HG02588 (cell line): ENCODE measurements at regions not wholly inside any gene's neighbourhood (a gene's known extent, or its start where the extent isn't known, plus 50 kb on each side); places are given as distances from the start of the nearest gene placed in this dataset.
"Not testable (repeated sequence)": the region's sequence is repeated elsewhere in the genome, so short reads cannot be mapped to it uniquely, and the experiment has no call there.

Experiments used
- ATAC-seq: cut with Tn5 transposase; IDR thresholded peaks from one replicate; pipeline ENCODE4 v1.9.1; 2021; ENCODE audit warnings: mild to moderate bottlenecking, moderate library complexity; ENCODE audit not compliant: unreplicated experiment

- ATAC-seq, result no peak
Observed at GRCh38 chr2:39932198-39932597, 153.1 kb upstream of the THUMPD2 start.

DNA sequence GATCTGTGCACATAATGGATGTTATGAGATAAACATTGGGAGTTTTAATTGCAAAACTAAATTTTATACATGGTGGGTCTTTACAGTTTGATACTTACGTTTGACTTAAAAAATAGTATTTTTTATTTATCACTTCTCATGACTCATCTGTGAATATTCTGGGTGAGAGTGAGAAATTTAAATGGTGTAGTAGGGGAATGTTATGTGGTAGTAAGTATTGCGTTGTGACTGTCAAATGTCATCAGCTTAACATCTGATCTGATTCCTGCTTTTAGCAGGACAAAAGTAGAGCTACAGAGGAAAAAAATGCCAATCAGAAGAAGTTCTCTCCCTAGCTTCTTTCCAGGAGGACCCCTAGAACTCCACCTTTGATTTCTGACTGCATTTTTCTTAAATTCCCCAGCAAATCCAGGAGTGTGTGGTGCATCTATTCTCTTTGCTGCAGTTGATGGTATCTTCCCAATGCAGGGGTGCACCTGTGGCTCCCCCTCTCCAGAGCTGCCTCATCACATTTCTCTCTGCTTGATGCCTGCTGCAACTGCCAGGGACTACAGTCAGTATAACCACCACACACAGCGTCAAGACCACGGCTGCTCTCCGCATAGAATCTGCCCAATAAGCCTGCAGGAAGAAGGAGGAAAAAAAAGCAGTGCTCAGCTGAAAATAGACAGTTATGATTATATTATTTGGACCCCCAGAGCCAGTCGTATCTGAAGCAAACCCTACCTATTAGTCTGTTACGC, 151.3 kb upstream of the THUMPD2 start:
- no peak for ATAC-seq

GRCh38 chr2:39929531-39929930, 150.5 kb upstream of the THUMPD2 start:
- no peak for ATAC-seq

DNA sequence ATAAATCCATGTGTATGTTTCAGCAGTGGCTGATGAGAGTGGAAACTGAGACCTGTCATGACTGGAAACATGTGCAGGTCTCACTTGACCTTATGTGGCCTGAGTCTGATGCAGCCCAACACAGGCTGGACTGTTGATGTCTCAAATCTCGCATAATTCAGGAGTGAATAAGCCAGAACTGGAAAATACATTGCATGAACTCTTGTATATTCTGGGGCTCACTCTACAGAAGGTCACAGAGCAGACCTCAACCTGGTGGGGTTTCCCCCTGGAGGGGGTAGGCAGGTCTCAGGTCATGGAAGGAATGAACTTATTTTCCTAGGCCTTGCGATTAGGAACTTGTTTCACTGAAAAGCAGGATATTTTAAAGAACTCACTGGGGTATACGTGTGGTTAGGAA, 146.3 kb upstream of the THUMPD2 start:
- no peak for ATAC-seq

DNA sequence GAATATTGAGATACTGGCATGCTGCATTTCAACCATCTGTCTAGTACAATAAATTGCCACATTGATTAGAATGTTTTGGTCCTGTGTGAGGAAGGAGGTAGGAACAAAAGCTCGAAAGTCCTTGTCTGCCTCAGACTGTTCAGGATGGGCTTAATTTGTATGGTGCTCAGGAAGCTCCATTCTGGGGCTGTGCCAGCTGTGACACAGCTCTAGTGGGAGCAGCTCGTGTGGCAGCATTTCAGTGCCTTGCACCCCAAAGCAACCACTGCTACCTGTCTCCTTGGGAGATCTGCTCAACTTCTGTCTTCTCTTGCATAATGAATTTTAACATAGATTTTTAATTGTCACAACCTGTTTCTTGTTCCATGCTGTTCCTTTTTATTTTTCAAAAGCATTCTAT, 144.4 kb upstream of the THUMPD2 start:
- ATAC-seq, result no peak

DNA sequence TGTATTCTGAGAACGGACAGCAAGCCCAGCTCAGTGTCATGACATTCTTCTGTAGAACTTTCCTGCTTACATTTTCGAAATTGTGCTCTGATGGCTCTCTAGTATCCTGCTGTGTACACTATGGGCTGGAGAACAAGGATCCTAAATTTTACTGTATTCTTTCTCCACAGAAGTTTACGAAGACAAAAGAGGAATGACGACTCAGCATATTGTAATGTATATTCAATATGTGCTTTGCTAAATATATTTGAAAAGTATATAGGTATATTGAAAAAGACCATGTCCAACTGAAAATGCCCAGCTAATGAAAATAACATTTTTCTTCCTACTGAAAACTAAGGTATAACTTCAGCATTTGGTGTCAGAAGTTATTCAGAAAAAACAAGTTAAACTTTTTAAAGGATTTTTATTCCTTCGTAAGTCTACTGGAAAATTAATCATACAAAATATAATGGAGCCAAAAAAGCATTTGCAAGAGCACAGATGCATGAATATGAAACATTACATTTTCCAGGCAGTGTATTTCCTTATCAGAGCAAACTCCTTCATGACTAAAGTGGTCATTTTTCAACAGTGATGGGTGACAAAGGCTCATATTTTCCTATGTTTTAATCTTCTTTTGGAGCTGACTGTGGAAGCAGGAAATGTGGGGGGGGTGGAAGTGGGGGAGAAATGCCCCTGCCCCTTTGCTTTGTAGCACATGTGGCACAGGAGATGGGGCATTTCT, 143.8 kb upstream of the THUMPD2 start:
- no peak for ATAC-seq

DNA sequence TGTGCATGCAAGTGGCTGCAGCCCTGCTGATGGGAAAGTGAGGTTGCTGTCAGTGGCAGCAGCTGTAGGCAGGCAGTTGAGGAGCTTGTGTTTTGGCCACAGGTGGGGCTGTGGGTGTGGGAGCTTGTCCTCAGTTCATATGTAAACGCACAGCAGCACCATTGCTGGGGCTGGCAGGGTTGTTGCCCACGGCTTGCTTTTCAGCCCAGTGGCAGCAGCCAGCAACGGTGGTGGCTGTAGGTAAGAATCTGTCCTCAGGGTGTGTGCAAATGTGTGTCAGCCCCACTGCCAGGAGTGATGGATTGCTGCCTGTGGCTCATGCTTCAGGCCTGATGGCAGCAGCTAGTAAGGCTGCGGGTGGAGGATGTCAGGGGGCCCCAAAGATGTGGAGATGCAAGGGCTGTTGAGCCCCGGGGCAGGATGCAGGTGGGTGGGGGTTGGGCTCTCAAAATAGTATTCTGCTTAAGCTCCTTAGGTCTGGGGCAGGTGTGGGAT, 141.3 kb upstream of the THUMPD2 start:
- no peak for ATAC-seq

DNA sequence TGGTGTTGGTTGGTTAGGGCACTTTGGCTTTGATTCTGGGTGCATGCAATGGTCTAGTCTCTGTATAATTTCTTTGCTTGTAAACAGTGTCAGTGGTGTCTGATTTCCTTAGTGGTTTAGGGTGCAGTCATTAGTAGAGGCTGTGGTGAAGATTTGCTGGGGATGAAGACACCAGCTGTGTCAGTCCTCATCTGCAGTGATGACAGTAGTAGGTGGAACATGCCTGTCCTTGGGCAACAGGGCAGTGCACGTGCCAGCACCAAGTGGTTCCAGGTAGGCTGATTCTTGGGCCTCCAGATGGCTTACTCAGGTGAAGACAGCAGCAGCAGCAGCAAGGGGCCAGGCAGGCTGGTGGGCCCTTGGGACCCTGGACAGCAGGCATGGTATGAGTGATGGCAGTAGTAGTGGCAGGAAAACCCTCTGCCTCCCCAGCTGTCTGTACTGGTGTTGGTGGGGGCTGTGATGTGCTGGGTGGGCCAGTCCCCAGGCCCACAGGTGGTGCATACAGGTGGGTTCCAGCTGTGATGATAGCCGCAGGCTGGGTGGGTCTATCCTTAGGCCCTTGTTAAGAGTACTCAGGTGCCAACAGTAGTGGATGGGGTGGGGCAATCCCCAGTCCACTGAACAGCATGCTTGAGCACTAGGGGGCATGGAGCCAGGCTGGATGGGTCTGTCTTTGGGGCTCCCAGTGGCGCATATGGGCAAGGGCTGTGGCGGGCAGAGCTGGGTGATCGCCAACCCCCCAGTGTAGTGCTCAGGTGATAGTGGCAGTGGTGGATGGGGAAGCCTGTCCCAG, 140.7 kb upstream of the THUMPD2 start:
- no peak for ATAC-seq

DNA sequence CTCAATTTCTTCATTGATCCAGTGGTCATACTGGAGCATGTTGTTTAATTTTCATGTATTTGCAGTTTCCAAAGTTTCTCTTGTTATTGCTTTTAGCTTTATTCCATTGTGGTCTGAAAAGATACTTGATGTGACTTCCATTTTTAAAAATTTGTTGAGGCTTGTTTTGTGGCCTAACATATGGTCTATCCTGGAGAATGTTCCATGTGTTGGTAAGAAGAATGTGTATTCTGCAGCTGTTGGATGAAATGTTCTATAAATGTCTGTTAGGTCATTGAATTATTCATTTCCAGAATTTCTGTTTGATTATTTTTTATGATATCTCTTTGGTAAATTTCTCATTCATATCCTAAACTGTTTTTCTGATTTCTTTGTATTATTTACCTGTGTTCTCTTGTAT, 139.8 kb upstream of the THUMPD2 start:
- no peak for ATAC-seq

GRCh38 chr2:39917371-39917770, 138.3 kb upstream of the THUMPD2 start:
- not testable (repeated sequence) for ATAC-seq

DNA sequence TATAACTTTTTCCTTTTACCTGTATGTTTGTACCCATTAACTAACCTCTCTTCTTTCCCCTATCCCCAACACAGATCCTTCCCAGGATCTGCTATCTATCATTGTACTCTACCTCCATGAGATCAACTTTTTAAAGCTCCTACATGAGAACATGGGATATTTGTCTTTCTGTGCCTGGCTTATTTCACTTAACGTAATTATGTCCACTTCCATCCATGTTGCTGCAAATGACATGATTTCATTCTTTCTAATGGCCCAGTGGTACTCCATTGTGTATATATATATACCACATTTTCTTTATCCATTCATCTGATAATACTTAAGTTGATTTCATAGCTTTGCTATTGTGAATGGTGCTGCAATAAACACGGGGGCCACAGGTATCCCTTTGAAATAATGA, 135.9 kb upstream of the THUMPD2 start:
- no peak for ATAC-seq

DNA sequence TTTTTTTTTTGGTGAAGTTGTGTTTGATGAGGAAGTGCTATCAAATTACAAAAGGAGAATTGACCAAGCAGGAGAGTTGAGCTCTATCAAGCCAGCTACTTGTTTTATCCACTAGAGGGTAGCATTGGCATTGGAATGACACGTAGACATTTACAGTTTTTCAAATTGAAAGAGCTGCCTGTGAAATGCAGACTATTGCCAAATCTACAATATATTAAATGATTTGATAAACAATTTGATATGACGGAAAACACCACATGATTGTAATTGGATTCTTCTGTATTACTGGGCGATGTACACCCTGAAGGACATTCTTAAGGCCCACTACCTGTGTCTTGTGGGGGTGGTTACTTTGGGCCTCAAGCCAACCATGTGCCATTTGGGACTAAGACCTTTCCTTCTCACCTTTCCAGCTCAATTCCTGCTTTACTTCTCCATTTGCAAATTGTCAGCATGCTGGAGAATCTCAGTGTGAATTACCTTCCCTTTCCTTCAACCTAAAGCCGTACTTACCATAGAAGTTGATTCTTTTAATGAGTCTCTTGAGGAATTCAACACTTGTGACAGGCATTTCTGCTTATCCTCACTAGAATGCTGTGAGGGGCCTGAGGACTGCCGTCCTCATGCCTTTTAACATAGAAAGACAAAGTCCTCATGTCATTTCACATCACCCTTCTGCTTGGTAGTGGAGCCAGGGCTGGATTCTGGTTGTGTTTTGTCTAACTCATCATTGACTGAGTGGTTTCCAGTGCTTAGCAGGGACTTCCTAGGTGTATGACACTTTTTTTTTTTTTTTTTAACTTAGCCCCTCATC, 134.8 kb upstream of the THUMPD2 start:
- ATAC-seq, result peak; percentile 82

DNA sequence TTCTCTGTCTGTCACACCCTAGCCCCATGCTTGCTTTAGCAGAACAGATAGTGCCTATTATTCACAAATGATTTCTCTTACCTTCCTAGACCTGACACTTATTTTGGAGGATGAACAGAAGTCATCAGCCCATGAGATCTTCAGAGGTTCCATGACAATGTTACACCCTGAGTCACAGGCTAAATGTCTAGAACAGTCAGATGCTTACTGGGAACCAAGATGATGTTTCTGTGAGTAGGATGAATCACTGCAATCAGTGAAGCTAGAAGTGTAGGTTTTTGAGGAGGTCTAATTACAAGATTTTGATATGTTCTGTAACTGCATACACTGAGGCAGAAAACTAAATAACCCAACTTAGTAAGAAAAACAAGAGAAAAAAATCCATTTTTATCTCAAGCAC, 123.0 kb upstream of the THUMPD2 start:
- ATAC-seq, result no peak

DNA sequence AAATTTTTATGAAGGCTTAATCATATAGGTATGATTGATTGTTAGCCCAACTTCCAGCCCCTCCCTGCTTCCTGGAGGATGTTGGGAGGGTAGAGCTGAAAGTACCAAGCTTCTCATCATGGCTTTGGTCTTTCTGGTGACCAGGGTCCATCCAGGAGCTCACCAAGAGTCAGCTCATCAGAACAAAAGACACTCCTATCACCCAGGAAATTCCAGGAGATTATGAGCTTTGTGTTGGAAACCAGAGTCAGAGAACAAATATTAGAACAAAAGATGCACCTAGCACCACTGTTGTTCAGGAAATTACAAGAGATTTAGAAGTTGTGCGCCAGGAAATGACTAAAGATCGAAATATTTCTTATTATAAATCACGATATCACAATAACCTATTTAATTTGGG, 119.9 kb upstream of the THUMPD2 start:
- ATAC-seq, result no peak

- no peak for ATAC-seq
Observed at GRCh38 chr2:39897273-39897672, 118.2 kb upstream of the THUMPD2 start.

DNA sequence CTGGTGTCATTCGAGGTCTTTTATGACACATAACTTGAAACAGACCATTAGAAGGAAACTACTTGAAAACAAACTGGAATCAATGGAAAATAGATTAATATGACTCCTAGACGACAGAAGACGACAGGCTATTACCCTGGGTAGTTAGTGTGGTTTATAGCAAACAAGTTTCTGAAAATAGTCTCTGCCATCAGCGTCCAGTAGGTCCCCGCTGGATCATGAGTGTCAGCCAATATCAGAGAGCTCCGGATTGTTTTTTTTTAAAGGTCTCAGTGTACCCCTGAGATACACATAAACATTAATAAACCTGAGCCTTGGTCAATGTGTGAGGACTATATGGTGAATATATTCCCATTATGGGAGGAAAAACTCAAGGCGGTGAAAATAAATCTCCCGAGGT, 115.0 kb upstream of the THUMPD2 start:
- ATAC-seq, result no peak

DNA sequence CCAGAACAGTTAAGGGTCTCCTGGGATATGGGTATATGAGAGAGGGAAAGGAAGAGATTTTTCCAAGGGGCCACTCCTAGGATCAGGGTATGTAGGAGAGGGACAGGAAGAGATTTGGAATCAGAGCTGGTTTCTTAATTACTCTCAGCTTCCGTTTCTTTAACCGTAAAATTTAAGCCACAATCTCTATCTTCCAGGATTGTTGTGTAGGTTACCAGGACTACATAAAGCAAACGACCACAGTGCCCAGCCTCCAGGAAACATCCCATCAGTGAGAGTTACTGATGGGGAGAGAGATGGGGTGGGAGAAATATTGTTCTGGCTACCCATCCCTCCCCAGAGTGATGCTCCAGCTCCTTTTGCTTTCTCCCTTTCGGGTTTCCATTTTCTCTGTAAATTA, 114.6 kb upstream of the THUMPD2 start:
- ATAC-seq, result no peak

DNA sequence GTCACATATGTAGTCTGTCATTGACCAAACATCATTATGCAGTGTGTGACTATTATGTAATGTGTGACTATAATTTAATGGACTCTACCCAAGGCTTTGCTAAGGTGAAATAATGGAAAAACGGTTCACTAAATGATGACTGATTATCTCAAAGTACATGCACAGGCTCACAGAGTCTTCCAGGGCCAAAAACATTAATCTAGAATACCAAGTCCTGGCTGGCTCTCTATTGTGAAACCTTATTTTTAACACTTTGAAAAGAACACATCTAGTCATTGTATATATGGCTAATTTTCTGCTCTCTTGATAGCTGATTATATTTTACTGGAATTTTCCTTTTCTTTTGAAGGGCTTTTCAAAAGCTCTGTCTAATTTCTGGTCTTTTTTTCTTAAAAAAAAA, 102.9 kb upstream of the THUMPD2 start:
- ATAC-seq, result no peak

DNA sequence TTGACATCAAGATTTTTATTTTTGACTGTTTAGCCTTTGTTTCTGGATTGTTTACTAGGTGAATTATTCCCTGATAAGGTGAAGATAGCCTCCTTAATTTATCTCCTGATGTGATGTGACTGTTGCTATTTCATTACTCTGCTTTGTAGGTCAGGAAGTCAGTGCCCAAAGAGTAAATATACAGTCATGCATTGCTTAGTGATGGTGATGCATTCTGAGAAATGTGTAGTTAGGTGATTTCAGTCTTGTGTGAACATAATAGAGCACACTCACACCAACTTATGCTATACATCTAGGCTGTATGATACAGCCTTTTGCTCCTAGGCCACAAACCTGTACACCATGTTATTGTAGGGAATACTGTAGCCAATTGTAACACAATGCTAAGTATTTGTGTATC, 102.4 kb upstream of the THUMPD2 start:
- ATAC-seq, result no peak

GRCh38 chr2:39879001-39879400, 99.9 kb upstream of the THUMPD2 start:
- not testable (repeated sequence) for ATAC-seq

DNA sequence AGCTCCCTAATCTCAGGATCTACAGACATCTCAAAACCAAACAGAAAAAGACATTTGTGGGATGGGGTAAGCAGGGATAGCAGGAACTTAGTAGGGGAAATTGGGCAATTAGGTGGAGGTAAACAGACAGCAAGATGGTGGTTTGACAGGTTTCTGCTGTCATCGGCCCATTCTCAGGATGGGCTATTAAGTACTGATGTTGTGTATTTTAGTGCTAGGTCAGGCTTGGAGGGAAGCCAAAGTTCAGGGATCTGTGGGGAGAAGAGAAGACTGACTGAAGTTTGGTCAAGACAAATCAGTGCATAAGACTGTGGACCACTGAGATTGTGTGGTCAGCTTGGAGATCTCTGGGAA, 96.8 kb upstream of the THUMPD2 start:
- ATAC-seq, result no peak
